ENCODE measurements at regions not wholly inside any gene's neighbourhood (a gene's known extent, or its start where the extent isn't known, plus 50 kb on each side); places are given as distances from the start of the nearest gene placed in this dataset.

- ATAC-seq, result no peak
These were observed 535.8 kb downstream of the KCTD12 start for GRCh38 chr13:76350399-76350798.

GRCh38 chr13:76349700-76350099, 536.5 kb downstream of the KCTD12 start:
- intact Hi-C loops (cut with DNase I), result no loop called here
- no peak for DNase-seq
- ATAC-seq, result no peak
- Histone ChIP-seq H3K4me3 (ENCODE audit: low read length) (no peak overlapping the region), H3K27ac (ENCODE audit: low read length) (no peak overlapping the region), H3K27me3 (ENCODE audit: control insufficient read depth, insufficient read depth) (no peaks in the 10 kb centered on the region), H3K9me3 (ENCODE audit: control insufficient read depth, low read length) (no peaks in the 10 kb centered on the region), H3K4me1 (ENCODE audit: control insufficient read depth, insufficient read depth, low read length) (no peaks in the 10 kb centered on the region)
- 46% methylated on average over 2 of the region's 2 CpGs for WGBS

More at GRCh38 chr13:76350399-76350798, 535.8 kb downstream of the KCTD12 start:
- Histone ChIP-seq H3K4me3 (ENCODE audit: low read length) (no peak overlapping the region), H3K9me3 (ENCODE audit: control insufficient read depth, low read length) (no peaks in the 10 kb centered on the region), H3K27ac (ENCODE audit: low read length) (no peak overlapping the region), H3K27me3 (ENCODE audit: control insufficient read depth, insufficient read depth) (no peaks in the 10 kb centered on the region), H3K4me1 (ENCODE audit: control insufficient read depth, insufficient read depth, low read length) (no peaks in the 10 kb centered on the region)
- no peak for DNase-seq
- intact Hi-C loops (cut with DNase I), result no loop called here
- 70% methylated on average over 1 of the region's 1 CpG for WGBS

- intact Hi-C loops (cut with DNase I), result no loop called here
- DNase-seq, result no peak
- 68% methylated on average over 2 of the region's 2 CpGs for WGBS
- Histone ChIP-seq H3K27ac (ENCODE audit: low read length) (no peak overlapping the region), H3K27me3 (ENCODE audit: control insufficient read depth, insufficient read depth) (no peaks in the 10 kb centered on the region), H3K4me3 (ENCODE audit: low read length) (no peak overlapping the region), H3K9me3 (ENCODE audit: control insufficient read depth, low read length) (no peaks in the 10 kb centered on the region), H3K4me1 (ENCODE audit: control insufficient read depth, insufficient read depth, low read length) (no peaks in the 10 kb centered on the region)
- no peak for ATAC-seq
These were observed 546.6 kb downstream of the KCTD12 start for GRCh38 chr13:76339649-76340048.

- H3K9me3 ChIP-seq (ENCODE audit: control insufficient read depth, low read length), result no peaks in the 10 kb centered on the region
- no peaks in the 10 kb centered on the region for H3K4me1 ChIP-seq (ENCODE audit: control insufficient read depth, insufficient read depth, low read length)
- intact Hi-C loops (cut with DNase I), result no loop called here
- 63% methylated on average over 2 of the region's 2 CpGs for WGBS
- no peak for DNase-seq
- no peak for ATAC-seq
- H3K4me3 ChIP-seq (ENCODE audit: low read length), result no peak overlapping the region
- no peak overlapping the region for H3K27ac ChIP-seq (ENCODE audit: low read length)
- H3K27me3 ChIP-seq (ENCODE audit: control insufficient read depth, insufficient read depth), result no peaks in the 10 kb centered on the region
These were observed 548.2 kb downstream of the KCTD12 start for GRCh38 chr13:76338003-76338402.

GRCh38 chr13:76336889-76337844, 549.0 kb downstream of the KCTD12 start:
- DNase-seq, result no peak
- Histone ChIP-seq H3K9me3 (ENCODE audit: control insufficient read depth, low read length) (no peaks in the 10 kb centered on the region), H3K4me3 (ENCODE audit: low read length) (no peak overlapping the region), H3K4me1 (ENCODE audit: control insufficient read depth, insufficient read depth, low read length) (no peaks in the 10 kb centered on the region), H3K27ac (ENCODE audit: low read length) (no peak overlapping the region), H3K27me3 (ENCODE audit: control insufficient read depth, insufficient read depth) (no peaks in the 10 kb centered on the region)
- intact Hi-C loops (cut with DNase I), result no loop called here
- ATAC-seq, result peak in 1 of 2 donors; percentile 35
- WGBS, result 54% methylated on average over 2 of the region's 2 CpGs

GRCh38 chr13:76335463-76335862, 550.7 kb downstream of the KCTD12 start:
- intact Hi-C loops (cut with DNase I), result no loop called here

GRCh38 chr13:76331943-76332712, 554.1 kb downstream of the KCTD12 start:
- H3K4me1 ChIP-seq (ENCODE audit: control insufficient read depth, insufficient read depth, low read length), result no peaks in the 10 kb centered on the region
- WGBS, result 32% methylated on average over 1 of the region's 1 CpG
- no peaks in the 10 kb centered on the region for H3K9me3 ChIP-seq (ENCODE audit: control insufficient read depth, low read length)
- DNase-seq (no peak), ATAC-seq (no peak)
- intact Hi-C loops (cut with DNase I), result no loop called here
- no peaks in the 10 kb centered on the region for H3K27me3 ChIP-seq (ENCODE audit: control insufficient read depth, insufficient read depth)
- H3K27ac ChIP-seq (ENCODE audit: low read length), result no peak overlapping the region
- H3K4me3 ChIP-seq (ENCODE audit: low read length), result no peak overlapping the region

More at GRCh38 chr13:76335463-76335862, 550.7 kb downstream of the KCTD12 start:
- no peak overlapping the region for H3K4me3 ChIP-seq (ENCODE audit: low read length)
- ATAC-seq (no peak), DNase-seq (no peak)
- H3K27me3 ChIP-seq (ENCODE audit: control insufficient read depth, insufficient read depth), result no peaks in the 10 kb centered on the region
- H3K9me3 ChIP-seq (ENCODE audit: control insufficient read depth, low read length), result no peaks in the 10 kb centered on the region
- H3K4me1 ChIP-seq (ENCODE audit: control insufficient read depth, insufficient read depth, low read length), result no peaks in the 10 kb centered on the region
- no peak overlapping the region for H3K27ac ChIP-seq (ENCODE audit: low read length)

GRCh38 chr13:76330761-76331160, 555.4 kb downstream of the KCTD12 start:
- Histone ChIP-seq H3K9me3 (ENCODE audit: control insufficient read depth, low read length) (no peaks in the 10 kb centered on the region), H3K4me3 (ENCODE audit: low read length) (no peak overlapping the region), H3K27me3 (ENCODE audit: control insufficient read depth, insufficient read depth) (no peaks in the 10 kb centered on the region), H3K27ac (ENCODE audit: low read length) (no peak overlapping the region), H3K4me1 (ENCODE audit: control insufficient read depth, insufficient read depth, low read length) (no peaks in the 10 kb centered on the region)
- no peak for ATAC-seq
- intact Hi-C loops (cut with DNase I), result no loop called here
- 88% methylated on average over 2 of the region's 2 CpGs for WGBS
- no peak for DNase-seq

- H3K9me3 ChIP-seq (ENCODE audit: control insufficient read depth, low read length), result no peaks in the 10 kb centered on the region
- no peaks in the 10 kb centered on the region for H3K27me3 ChIP-seq (ENCODE audit: control insufficient read depth, insufficient read depth)
- DNase-seq (no peak), ATAC-seq (no peak)
- H3K4me3 ChIP-seq (ENCODE audit: low read length), result no peak overlapping the region
- WGBS, result 70% methylated on average over 2 of the region's 2 CpGs
- no peaks in the 10 kb centered on the region for H3K4me1 ChIP-seq (ENCODE audit: control insufficient read depth, insufficient read depth, low read length)
- intact Hi-C loops (cut with DNase I), result no loop called here
- no peak overlapping the region for H3K27ac ChIP-seq (ENCODE audit: low read length)
These were observed 556.2 kb downstream of the KCTD12 start for GRCh38 chr13:76329866-76330580.

- no peaks in the 10 kb centered on the region for H3K4me1 ChIP-seq (ENCODE audit: control insufficient read depth, insufficient read depth, low read length)
- WGBS, result 77% methylated on average over 3 of the region's 3 CpGs
- intact Hi-C loops (cut with DNase I), result no loop called here
- H3K4me3 ChIP-seq (ENCODE audit: low read length), result no peak overlapping the region
- ATAC-seq (no peak), DNase-seq (no peak)
- no peak overlapping the region for H3K27ac ChIP-seq (ENCODE audit: low read length)
- H3K9me3 ChIP-seq (ENCODE audit: control insufficient read depth, low read length), result no peaks in the 10 kb centered on the region
- H3K27me3 ChIP-seq (ENCODE audit: control insufficient read depth, insufficient read depth), result no peaks in the 10 kb centered on the region
These were observed 557.2 kb downstream of the KCTD12 start for GRCh38 chr13:76329004-76329403.

GRCh38 chr13:76326343-76326742, 559.9 kb downstream of the KCTD12 start:
- intact Hi-C loops (cut with DNase I), result no loop called here
- ATAC-seq, result no peak
- Histone ChIP-seq H3K27me3 (ENCODE audit: control insufficient read depth, insufficient read depth) (no peaks in the 10 kb centered on the region), H3K9me3 (ENCODE audit: control insufficient read depth, low read length) (no peaks in the 10 kb centered on the region), H3K4me3 (ENCODE audit: low read length) (no peak overlapping the region), H3K4me1 (ENCODE audit: control insufficient read depth, insufficient read depth, low read length) (no peaks in the 10 kb centered on the region), H3K27ac (ENCODE audit: low read length) (no peak overlapping the region)
- no peak for DNase-seq
- WGBS, result 24% methylated on average over 1 of the region's 1 CpG
